AG04450 (cell line): ENCODE measurements at regions not wholly inside any gene's neighbourhood (a gene's known extent, or its start where the extent isn't known, plus 50 kb on each side); places are given as distances from the start of the nearest gene placed in this dataset.

Experiments
- CTCF ChIA-PET: fragments of 300-600, 350-600 bp; formaldehyde crosslinking; extraction: SDS; loops from one replicate; lab custom pipeline; 2022; ENCODE audit warnings: antibody characterized with exemption, inconsistent platforms; lab: Charles Lee
- POLR2A ChIA-PET: fragments of 350-600 bp; formaldehyde crosslinking; extraction: SDS; loops from one replicate; lab custom pipeline; 2021; ENCODE audit warnings: antibody characterized with exemption, inconsistent platforms; lab: Yijun Ruan, JAX
- DNase-seq: peaks from one replicate; pipeline ENCODE4 v3.0.0-alpha.2; 2011; ENCODE audit warnings: low read depth, low spot score
- H3K27ac ChIP-seq: one replicate; pipeline ENCODE4 v1.5.1; 2012; ENCODE audit warnings: low read depth, low read length, control low read depth
- H3K27me3 ChIP-seq: one replicate; pipeline ENCODE4 v1.6.0; 2012; ENCODE audit warnings: low read length; ENCODE audit not compliant: control insufficient read depth, insufficient read depth
- H3K4me3 ChIP-seq: 2 replicates; pipeline ENCODE4 v1.5.1; 2011; ENCODE audit warnings: mild to moderate bottlenecking, low read depth, low read length, control low read depth
- H3K9me3 ChIP-seq: 2 replicates; pipeline ENCODE4 v1.5.1; 2012; ENCODE audit warnings: low read length; ENCODE audit not compliant: control insufficient read depth, insufficient read depth
- TF ChIP-seq, protein P1 (sequence below): IDR thresholded peaks from 2 replicates; pipeline ENCODE4 v1.5.1; 2011; ENCODE audit warnings: low read depth, low read length, control low read depth, inconsistent platforms

DNA sequence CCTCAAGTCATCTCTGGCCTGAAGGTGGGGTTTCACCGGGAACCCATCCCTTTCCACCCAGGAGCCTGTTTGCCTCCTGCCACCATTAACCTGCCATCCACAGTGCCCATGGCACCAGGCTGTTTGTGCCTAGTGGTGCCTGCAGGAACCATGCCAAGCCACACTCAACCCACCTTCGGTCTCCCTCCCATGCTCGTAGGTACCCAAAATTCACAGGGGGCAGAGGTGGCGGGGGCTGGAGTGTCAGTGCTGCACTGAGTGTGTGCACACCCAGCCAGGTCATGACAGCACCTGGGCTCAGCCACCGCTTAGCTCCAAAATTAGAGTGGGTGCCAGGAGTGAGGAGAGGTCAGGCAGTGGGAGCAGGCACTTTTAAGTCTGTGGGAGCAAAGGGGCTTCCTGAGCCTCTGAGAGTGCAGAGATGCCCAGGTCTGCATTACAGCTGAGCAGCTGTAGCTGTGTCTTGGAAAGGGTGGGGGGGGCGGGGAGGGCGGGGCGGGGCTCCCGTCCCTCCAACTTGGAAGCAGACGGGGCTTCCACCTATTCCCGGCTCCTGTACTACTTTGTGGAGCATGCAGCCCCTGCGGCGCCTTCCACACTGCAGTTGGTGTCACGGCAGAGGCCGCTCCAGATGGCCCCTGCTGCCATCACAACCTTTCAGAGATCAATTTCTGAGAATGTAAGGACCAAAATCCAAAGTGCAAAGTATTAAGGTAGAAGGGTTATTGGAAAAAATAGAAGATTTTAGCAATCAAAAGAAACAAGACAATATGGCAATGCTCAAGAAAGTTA lies 2396.8 kb upstream of the C9orf72 start:
- Histone ChIP-seq H3K27ac (no peak overlapping the region), H3K27me3 (no peaks in the 10 kb centered on the region), H3K9me3 (peaks cover 21% of the 10 kb centered on the region), H3K4me3 (no peak overlapping the region)
- ChIA-PET POLR2A (no interaction called here), CTCF (no interaction called here)
- TF ChIP-seq, protein P1, sequence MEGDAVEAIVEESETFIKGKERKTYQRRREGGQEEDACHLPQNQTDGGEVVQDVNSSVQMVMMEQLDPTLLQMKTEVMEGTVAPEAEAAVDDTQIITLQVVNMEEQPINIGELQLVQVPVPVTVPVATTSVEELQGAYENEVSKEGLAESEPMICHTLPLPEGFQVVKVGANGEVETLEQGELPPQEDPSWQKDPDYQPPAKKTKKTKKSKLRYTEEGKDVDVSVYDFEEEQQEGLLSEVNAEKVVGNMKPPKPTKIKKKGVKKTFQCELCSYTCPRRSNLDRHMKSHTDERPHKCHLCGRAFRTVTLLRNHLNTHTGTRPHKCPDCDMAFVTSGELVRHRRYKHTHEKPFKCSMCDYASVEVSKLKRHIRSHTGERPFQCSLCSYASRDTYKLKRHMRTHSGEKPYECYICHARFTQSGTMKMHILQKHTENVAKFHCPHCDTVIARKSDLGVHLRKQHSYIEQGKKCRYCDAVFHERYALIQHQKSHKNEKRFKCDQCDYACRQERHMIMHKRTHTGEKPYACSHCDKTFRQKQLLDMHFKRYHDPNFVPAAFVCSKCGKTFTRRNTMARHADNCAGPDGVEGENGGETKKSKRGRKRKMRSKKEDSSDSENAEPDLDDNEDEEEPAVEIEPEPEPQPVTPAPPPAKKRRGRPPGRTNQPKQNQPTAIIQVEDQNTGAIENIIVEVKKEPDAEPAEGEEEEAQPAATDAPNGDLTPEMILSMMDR = no peak
- DNase-seq = no peak

DNA sequence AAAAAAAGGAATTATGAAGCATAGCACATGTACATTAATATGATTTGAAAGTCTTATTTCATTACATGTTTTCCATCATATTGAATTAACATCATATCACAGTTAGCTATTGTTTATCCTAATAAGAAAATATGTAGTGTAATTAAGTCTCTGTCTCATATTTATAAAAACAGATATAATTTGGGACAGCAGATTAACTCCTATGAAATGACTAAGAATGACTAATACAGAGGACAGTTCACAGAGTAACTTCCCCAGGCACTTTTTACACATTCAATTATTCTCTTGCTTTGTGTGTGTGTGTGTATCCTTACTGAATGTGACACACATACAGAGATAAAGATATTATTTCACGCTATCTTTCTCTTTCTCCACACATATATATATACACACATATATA lies 2400.9 kb upstream of the C9orf72 start:
- CTCF ChIA-PET = interaction anchor here (0.7 kb wide), 1 partner anchor 650 kb away, joined by 6 read pairs; no protein-coding TSS in a partner anchor
- Histone ChIP-seq H3K9me3 (peaks cover 12% of the 10 kb centered on the region), H3K27ac (no peak overlapping the region), H3K27me3 (no peaks in the 10 kb centered on the region), H3K4me3 (no peak overlapping the region)
- TF ChIP-seq, protein P1 = no peak
- POLR2A ChIA-PET = no interaction called here
- no peak for DNase-seq

DNA sequence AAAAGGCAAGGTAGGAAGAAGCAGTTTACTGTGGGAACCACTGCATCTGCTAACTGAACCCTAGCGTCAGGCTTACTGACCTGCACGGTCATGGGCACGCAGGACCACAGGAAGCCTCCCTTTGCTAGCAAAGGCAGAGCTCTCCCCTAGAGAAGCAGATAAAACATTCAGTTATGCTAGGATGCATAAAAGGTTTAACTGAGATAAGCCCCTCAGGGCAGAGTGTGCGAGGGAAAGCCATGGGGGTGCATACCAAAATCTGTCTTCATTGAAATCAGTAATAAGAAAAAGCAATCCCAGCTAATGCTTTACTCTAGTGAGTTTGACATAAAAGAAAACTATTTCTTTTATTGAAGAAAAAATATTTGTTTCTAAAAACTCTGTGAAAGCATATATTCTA lies 2403.7 kb upstream of the C9orf72 start:
- ChIA-PET CTCF (no interaction called here), POLR2A (no interaction called here)
- TF ChIP-seq, protein P1 = no peak
- no peaks in the 10 kb centered on the region for H3K27me3 ChIP-seq
- H3K27ac ChIP-seq = no peak overlapping the region
- H3K9me3 ChIP-seq = no peaks in the 10 kb centered on the region; the same call in 1 of the 2 replicates
- DNase-seq = no peak
- no peak overlapping the region for H3K4me3 ChIP-seq

DNA sequence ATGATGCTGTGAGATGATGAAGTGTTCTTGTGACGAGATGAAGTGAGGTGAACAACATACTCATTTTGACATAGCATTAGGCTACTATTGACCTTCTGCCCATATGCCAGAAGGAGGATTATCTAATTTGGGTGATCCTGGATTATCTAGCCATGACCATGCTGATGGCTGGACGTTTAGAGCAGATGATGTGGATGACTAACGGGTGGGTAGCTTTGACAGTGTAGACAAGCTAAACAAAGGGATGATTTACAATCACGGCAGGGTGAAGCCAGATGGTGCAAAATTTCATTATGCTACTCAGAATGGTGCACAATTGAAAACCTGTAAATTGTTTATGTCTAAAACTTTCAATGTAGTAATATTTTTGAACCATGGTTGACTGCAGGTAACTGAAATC lies 2403.4 kb upstream of the ACO1 start:
- H3K27me3 ChIP-seq = no peaks in the 10 kb centered on the region
- peaks cover 3% of the 10 kb centered on the region; the same call in 1 of the 2 replicates for H3K9me3 ChIP-seq
- CTCF ChIA-PET = no interaction called here
- TF ChIP-seq, protein P1 = no peak
- H3K4me3 ChIP-seq = no peak overlapping the region
- DNase-seq = no peak
- H3K27ac ChIP-seq = no peak overlapping the region
- POLR2A ChIA-PET = no interaction called here

DNA sequence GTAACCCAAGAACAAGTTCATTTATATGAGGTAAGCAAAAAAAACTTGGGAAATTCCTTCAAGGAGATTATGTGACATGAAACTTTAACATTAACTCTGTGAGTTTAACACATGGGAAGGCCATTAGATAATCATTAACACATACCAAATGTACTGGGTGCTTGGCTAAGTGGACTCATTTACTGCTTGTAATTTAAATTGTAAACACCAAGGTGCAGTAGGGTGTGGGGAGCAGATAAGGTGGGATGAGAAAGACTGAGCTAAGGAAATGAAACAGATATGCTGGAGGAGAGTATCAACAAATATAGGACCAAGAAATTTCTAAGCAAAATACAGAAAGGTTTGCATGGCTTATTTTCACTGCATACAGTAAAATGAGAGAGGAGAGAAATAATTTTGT lies 2384.8 kb upstream of the ACO1 start:
- ChIA-PET CTCF (no interaction called here), POLR2A (no interaction called here)
- no peak overlapping the region for H3K27ac ChIP-seq
- TF ChIP-seq, protein P1 = no peak
- peaks cover 14% of the 10 kb centered on the region; the same call in 1 of the 2 replicates for H3K9me3 ChIP-seq
- no peaks in the 10 kb centered on the region for H3K27me3 ChIP-seq
- no peak for DNase-seq
- H3K4me3 ChIP-seq = no peak overlapping the region
